GM18498 (cell line): ENCODE measurements at regions not wholly inside any gene's neighbourhood (a gene's known extent, or its start where the extent isn't known, plus 50 kb on each side); places are given as distances from the start of the nearest gene placed in this dataset.

Experiments
- ATAC-seq: cut with Tn5 transposase; IDR thresholded peaks from one replicate; pipeline ENCODE4 v1.9.1; 2021; ENCODE audit warnings: mild to moderate bottlenecking, moderate library complexity; ENCODE audit not compliant: unreplicated experiment

GRCh38 chr7:41536873-41537665, 165.8 kb downstream of the INHBA start:
- ATAC-seq, result no peak

- ATAC-seq, result no peak
Measured at GRCh38 chr7:41536122-41536872, 166.6 kb downstream of the INHBA start.

DNA sequence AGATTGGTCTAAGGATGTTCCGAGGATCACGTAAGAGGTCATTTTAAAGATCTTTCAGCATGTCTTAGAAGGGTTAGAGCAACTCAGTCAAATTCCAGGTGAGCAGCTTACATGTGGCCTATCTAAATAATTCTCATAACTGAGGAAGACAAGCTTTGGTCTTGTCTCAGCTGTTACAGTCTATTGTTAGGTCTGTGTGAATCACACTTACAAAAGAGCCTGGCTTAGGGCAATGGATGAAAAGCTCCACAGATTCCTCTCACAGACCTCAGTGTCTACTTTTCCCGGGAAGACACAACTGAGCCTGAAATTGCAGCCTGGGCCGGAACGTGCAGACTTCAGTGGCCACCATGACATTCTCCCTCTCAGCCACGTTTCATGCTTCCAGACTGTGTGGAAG, 173.1 kb downstream of the INHBA start:
- no peak for ATAC-seq

GRCh38 chr7:41524876-41525275, 178.0 kb downstream of the INHBA start:
- ATAC-seq, result no peak

DNA sequence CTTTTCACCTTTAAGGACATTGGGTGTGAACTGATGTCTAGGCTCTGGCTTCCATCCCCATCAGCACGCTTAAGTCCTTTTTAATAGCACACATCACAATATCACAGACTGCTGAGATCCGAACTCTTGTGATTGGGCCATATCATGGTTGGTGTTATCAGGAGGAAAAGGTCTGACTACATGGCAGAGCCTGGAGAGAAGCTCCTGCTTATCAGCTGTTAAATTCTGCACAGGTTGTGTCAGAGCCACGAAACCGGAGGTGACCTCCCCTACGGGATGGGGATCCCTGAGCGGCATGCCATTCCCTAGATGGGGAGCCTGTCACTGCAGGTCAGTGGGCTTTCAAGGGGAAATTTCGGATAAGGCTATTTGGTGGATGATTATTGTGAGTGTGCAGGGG, 182.4 kb downstream of the INHBA start:
- no peak for ATAC-seq

DNA sequence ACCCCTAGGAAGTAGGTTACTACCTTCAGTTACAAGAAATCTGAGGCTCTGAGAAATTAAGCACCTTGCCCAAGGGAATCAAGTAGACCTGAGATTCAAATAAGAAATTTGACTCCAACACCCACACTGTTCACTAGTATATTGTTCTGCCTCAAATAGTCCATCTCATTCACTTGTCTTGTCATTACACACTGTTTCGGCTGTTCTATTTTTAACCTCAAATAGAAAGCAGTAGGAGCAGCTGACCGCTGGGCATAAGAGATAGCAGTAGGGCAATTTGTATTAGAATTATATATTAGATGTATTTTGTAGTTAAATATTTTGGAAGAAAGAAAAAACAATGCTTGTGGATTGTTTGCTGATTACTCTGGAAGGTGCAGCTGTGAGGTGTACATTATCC, 185.1 kb downstream of the INHBA start:
- no peak for ATAC-seq

DNA sequence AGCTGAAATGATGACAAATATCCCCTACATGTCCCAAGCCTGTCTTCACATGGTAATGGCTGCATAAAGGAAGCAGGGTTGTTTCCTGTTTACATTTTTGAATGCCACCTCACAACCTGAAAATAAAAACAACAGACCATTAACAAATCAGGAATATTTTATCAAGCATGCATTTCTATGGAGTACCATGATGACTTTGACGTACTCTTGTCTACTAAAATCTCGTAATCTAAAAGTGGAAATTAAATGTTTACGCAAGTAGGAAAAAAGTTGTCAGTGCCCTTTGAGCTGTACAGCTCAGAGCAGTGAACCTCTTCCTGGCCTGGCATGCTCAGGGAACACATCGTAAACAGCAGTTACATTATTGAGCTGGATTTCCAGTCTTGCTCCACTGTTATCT, 194.1 kb downstream of the INHBA start:
- no peak for ATAC-seq

GRCh38 chr7:41507686-41508268, 195.1 kb downstream of the INHBA start:
- ATAC-seq, result no peak

- ATAC-seq, result no peak
Measured at GRCh38 chr7:41504214-41504980, 198.5 kb downstream of the INHBA start.

GRCh38 chr7:41503438-41503837, 199.5 kb downstream of the INHBA start:
- no peak for ATAC-seq

- ATAC-seq, result no peak
Measured at GRCh38 chr7:41501466-41501865, 201.4 kb downstream of the INHBA start.

- ATAC-seq, result no peak
Measured at GRCh38 chr7:41501006-41501405, 201.9 kb downstream of the INHBA start.

DNA sequence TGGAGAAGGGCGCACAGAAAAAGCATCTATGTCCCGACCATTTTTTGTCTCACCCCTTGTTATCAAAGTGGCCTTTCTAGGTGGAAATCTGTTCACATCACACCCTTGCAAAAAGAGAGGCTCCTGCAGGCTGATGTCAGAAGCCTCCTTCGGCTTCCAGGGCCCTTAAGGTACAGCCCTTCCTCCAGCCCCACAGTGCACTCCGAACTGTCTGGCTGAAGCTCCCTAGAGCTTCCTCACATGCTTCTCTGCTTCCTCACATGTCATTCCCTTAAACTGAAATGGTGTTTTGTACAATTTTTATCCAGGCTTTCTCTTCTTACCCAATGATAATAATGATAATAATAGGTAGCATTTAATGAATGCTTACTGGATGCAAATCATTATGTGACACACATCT, 210.3 kb downstream of the INHBA start:
- ATAC-seq, result no peak

- no peak for ATAC-seq
Measured at GRCh38 chr7:41491883-41492471, 210.9 kb downstream of the INHBA start.

DNA sequence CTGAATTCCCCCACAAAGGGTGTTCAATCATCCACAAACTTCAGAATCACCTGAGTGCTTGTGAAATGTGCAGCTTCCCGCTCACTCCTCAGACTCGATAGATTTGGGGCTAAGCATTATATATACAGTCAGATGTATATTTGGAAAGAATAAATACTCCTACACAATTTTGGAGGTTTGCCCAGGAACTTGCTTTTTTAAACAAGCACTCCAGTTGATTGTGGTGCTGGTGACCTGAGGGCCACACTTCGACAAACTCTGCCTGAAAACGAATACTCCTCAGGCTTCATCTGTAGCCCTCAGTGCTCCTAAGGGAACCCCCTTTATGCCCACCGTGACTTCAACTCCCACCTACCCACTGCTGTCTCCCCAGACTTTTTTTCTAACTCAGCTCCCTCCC, 211.6 kb downstream of the INHBA start:
- no peak for ATAC-seq

DNA sequence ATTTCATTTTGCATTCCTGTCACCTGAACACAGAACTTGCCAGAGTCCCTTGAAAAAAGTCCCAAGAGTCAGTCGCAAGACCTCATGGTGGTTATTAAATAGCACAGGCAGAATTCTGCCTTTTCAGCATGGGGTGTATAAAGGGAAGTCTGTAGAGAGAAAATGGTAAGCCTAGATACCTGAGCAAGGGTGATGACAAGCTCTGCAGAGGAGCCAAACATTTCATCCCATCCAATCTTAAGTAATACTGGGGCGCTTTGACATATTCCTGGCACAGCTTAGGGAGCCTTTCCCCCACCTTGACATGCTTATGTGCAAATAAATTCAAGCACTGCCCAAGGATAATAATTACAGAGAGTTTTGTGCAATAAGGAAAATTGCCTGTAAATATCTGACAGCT, 213.0 kb downstream of the INHBA start:
- ATAC-seq, result no peak

- no peak for ATAC-seq
Measured at GRCh38 chr7:41487229-41487940, 215.5 kb downstream of the INHBA start.

DNA sequence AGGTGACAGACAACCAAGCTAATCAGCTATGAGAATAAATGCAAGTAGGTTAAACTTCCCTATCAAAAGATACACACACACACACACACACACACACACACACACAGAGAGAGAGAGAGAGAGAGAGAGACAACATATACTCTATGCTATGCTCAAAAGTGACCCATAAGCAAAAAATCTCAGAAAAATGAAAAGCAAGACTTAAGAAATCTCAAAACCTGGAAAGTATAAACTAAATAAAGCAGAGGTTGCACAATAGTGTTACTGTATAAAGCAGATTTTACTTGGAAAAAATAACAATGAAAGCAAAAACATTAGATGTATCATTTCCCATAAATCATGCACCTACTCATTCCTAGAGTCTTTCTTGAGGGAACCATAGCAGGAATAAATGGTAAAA, 221.5 kb downstream of the INHBA start:
- ATAC-seq, result no peak

DNA sequence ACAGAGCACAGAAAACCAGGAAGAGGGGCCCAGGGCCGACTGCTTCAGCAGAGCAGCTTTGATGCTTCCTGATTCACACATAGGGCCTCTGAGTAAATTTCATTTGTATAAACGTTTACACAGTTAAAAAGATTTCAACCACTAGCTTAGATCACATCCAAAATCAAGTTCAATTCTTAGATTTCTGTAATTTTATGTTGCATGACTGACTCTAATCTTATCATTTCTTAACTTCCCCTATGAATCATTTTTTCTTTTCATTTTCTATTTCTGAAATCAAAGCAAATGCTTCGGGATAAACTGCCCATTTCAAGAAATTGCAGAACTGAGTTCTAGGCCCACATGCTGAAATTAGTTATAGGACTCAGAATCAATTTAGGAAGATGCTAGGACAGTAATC, 224.7 kb downstream of the INHBA start:
- ATAC-seq, result no peak

- ATAC-seq, result no peak
Measured at GRCh38 chr7:41476460-41476803, 226.5 kb downstream of the INHBA start.
